BJ (cell line): ENCODE measurements at regions not wholly inside any gene's neighbourhood (a gene's known extent, or its start where the extent isn't known, plus 50 kb on each side); places are given as distances from the start of the nearest gene placed in this dataset.

ENCODE experiments used
- CTCF ChIA-PET: fragments of 350-600 bp; formaldehyde crosslinking; extraction: SDS; loops from one replicate; lab custom pipeline; 2021; ENCODE audit warnings: antibody characterized with exemption, inconsistent platforms; lab: Yijun Ruan, JAX
- POLR2A ChIA-PET: fragments of 300-600 bp; sonication (Branson Sonifier 250); formaldehyde crosslinking; extraction: SDS; loops from one replicate; lab custom pipeline; 2021; ENCODE audit warnings: antibody characterized with exemption; lab: Charles Lee
- DNase-seq: peaks from one replicate; pipeline ENCODE4 v3.0.0-alpha.2; 2011; ENCODE audit warnings: low read depth
- H3K27me3 ChIP-seq: 2 replicates; pipeline ENCODE4 v1.6.0; 2011; ENCODE audit warnings: low read length; ENCODE audit not compliant: control insufficient read depth, insufficient read depth
- H3K36me3 ChIP-seq: 2 replicates; pipeline ENCODE4 v1.5.1; 2011; ENCODE audit warnings: low read length; ENCODE audit not compliant: control insufficient read depth, insufficient read depth
- H3K4me3 ChIP-seq: 2 replicates; pipeline ENCODE4 v1.5.1; 2011; ENCODE audit warnings: low read depth, mild to moderate bottlenecking, control low read depth, low read length
- TF ChIP-seq, protein P1 (sequence below): IDR thresholded peaks from 2 replicates; pipeline ENCODE4 v1.5.1; 2011; ENCODE audit warnings: low read depth, mild to moderate bottlenecking, control low read depth, inconsistent platforms, low read length, moderate library complexity; ENCODE audit not compliant: insufficient read depth

GRCh38 chr6:44706011-44706410 is 318.5 kb downstream of the CDC5L start:
- TF ChIP-seq, protein P1, sequence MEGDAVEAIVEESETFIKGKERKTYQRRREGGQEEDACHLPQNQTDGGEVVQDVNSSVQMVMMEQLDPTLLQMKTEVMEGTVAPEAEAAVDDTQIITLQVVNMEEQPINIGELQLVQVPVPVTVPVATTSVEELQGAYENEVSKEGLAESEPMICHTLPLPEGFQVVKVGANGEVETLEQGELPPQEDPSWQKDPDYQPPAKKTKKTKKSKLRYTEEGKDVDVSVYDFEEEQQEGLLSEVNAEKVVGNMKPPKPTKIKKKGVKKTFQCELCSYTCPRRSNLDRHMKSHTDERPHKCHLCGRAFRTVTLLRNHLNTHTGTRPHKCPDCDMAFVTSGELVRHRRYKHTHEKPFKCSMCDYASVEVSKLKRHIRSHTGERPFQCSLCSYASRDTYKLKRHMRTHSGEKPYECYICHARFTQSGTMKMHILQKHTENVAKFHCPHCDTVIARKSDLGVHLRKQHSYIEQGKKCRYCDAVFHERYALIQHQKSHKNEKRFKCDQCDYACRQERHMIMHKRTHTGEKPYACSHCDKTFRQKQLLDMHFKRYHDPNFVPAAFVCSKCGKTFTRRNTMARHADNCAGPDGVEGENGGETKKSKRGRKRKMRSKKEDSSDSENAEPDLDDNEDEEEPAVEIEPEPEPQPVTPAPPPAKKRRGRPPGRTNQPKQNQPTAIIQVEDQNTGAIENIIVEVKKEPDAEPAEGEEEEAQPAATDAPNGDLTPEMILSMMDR, result no peak
- peaks cover 12% of the 10 kb centered on the region for H3K27me3 ChIP-seq
- DNase-seq, result no peak
- H3K36me3 ChIP-seq, result no peaks in the 10 kb centered on the region
- no peak overlapping the region for H3K4me3 ChIP-seq
- CTCF ChIA-PET, result interaction anchor here (1.0 to 1.1 kb wide), 3 partner anchors 15 to 662 kb away, joined by 3 to 4 read pairs (median 3); no protein-coding TSS in a partner anchor
- POLR2A ChIA-PET, result no interaction called here

- DNase-seq, result no peak
- Histone ChIP-seq H3K4me3 (no peak overlapping the region), H3K36me3 (no peaks in the 10 kb centered on the region), H3K27me3 (peaks cover 13% of the 10 kb centered on the region)
- ChIA-PET CTCF (no interaction called here), POLR2A (no interaction called here)
- TF ChIP-seq, protein P1, result no peak
Observed at GRCh38 chr6:44708208-44708607, 320.7 kb downstream of the CDC5L start.

DNA sequence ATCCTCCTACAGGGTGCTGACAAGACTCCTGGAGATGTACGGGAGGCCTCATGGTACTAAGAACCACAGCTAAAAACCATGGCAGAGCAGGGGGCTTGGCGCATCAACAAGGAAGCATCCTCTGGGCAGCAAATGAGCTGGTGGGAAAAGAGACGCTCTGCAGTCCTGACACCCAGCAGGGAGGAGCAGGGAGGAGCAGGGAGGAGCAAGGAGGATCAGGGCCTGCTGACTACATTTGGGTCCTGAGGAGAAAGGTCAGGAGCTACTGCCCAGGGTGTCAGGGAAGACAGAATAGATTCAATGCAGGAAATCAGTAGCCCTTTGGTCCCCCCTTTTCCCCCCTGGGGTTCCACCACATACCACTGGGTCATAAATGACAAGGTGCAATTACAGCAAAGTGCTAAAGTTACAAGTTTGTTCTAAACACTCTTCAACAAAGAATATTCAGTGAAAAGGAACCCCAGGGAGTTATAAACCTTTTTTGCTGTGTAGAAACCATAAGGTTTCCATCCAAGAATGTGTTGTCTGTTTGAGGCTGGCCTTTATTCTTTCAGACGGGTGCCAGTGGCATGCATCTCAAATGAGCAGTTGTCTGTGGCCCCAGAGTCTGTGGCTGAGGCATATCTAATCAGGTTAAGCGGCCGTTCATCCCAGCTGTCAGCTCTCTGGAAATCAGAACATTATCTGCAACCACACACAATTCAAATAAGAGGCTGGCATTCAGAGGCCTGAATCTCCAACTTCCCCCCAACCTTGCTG is 325.0 kb downstream of the CDC5L start:
- ChIA-PET CTCF (interaction anchor here (1.2 kb wide), 1 partner anchor 13 kb away, joined by 3 read pairs; no protein-coding TSS in a partner anchor), POLR2A (no interaction called here)
- DNase-seq, result no peak
- peaks cover 7% of the 10 kb centered on the region for H3K27me3 ChIP-seq
- TF ChIP-seq, protein P1, result no peak
- H3K36me3 ChIP-seq, result no peaks in the 10 kb centered on the region
- no peak overlapping the region for H3K4me3 ChIP-seq

GRCh38 chr6:44715188-44715587 is 327.7 kb downstream of the CDC5L start:
- ChIA-PET CTCF (interaction anchor here (1.2 kb wide), 1 partner anchor 10 kb away, joined by 4 read pairs; no protein-coding TSS in a partner anchor), POLR2A (no interaction called here)
- Histone ChIP-seq H3K27me3 (peaks cover 15% of the 10 kb centered on the region), H3K36me3 (no peaks in the 10 kb centered on the region), H3K4me3 (no peak overlapping the region)
- TF ChIP-seq, protein P1, result no peak
- no peak for DNase-seq

DNA sequence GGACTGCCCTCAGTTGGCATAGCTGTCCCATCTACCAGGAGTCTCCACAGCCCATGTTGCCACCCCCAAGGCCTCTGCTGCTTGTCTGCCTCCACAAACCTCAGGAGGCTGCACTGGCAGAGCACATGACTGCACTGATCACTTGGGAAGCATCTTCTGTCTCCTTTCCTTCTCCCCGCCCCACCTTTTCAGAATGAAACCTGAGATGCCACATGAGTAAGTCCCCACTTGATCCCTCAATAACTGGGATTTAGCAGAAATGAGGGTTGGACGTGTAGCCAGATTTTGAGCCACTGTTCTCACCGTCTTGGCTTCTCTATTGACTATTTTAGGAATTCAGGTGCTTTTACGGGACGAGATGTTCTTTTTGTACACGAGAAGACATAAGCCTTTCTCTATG is 328.4 kb downstream of the CDC5L start:
- Histone ChIP-seq H3K4me3 (no peak overlapping the region), H3K36me3 (no peaks in the 10 kb centered on the region), H3K27me3 (peaks cover 17% of the 10 kb centered on the region)
- TF ChIP-seq, protein P1, result no peak
- DNase-seq, result no peak
- CTCF ChIA-PET, result interaction anchor here (1.2 kb wide), 1 partner anchor 10 kb away, joined by 4 read pairs; no protein-coding TSS in a partner anchor
- POLR2A ChIA-PET, result no interaction called here
